Nephron progenitor cell (in vitro differentiated cells): ENCODE measurements at regions not wholly inside any gene's neighbourhood (a gene's known extent, or its start where the extent isn't known, plus 50 kb on each side); places are given as distances from the start of the nearest gene placed in this dataset.
"Not testable (repeated sequence)": the region's sequence is repeated elsewhere in the genome, so short reads cannot be mapped to it uniquely, and the experiment has no call there.

ENCODE experiments used
- DNase-seq: peaks from one replicate; pipeline ENCODE4 v3.0.0; 2021
- H3K27ac Mint-ChIP-seq: 2 replicates; pipeline ENCODE4 v1.8.0; 2021; ENCODE audit warnings: mild to moderate bottlenecking, moderate library complexity, mixed read lengths
- H3K27me3 Mint-ChIP-seq: 2 replicates; pipeline ENCODE4 v1.8.0; 2021; ENCODE audit warnings: mild to moderate bottlenecking, low read depth, mixed read lengths; ENCODE audit not compliant: poor library complexity
- H3K36me3 Mint-ChIP-seq: 2 replicates; pipeline ENCODE4 v1.8.0; 2021; ENCODE audit warnings: low read depth, mixed read lengths
- H3K4me1 Mint-ChIP-seq: 2 replicates; pipeline ENCODE4 v1.8.0; 2021; ENCODE audit warnings: mixed read lengths
- H3K4me3 Mint-ChIP-seq: 2 replicates; pipeline ENCODE4 v1.8.0; 2021; ENCODE audit warnings: mild to moderate bottlenecking, moderate library complexity, mixed read lengths
- H3K9me3 Mint-ChIP-seq: 2 replicates; pipeline ENCODE4 v1.8.0; 2021; ENCODE audit warnings: mild to moderate bottlenecking, moderate library complexity, mixed read lengths
- TF ChIP-seq, protein P1 (sequence below): fragments of 200-600 bp; sonication (generic); IDR thresholded peaks from 2 replicates; pipeline ENCODE4 v1.5.0; 2021; ENCODE audit warnings: antibody characterized with exemption

- H3K36me3 Mint-ChIP-seq = no peaks in the 10 kb centered on the region
- no peaks in the 10 kb centered on the region for H3K27me3 Mint-ChIP-seq
- no peak for DNase-seq
- no peak overlapping the region for H3K4me3 Mint-ChIP-seq
- no peaks in the 10 kb centered on the region for H3K9me3 Mint-ChIP-seq
- no peaks in the 10 kb centered on the region for H3K4me1 Mint-ChIP-seq
- TF ChIP-seq, protein P1, sequence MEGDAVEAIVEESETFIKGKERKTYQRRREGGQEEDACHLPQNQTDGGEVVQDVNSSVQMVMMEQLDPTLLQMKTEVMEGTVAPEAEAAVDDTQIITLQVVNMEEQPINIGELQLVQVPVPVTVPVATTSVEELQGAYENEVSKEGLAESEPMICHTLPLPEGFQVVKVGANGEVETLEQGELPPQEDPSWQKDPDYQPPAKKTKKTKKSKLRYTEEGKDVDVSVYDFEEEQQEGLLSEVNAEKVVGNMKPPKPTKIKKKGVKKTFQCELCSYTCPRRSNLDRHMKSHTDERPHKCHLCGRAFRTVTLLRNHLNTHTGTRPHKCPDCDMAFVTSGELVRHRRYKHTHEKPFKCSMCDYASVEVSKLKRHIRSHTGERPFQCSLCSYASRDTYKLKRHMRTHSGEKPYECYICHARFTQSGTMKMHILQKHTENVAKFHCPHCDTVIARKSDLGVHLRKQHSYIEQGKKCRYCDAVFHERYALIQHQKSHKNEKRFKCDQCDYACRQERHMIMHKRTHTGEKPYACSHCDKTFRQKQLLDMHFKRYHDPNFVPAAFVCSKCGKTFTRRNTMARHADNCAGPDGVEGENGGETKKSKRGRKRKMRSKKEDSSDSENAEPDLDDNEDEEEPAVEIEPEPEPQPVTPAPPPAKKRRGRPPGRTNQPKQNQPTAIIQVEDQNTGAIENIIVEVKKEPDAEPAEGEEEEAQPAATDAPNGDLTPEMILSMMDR = no peak
- H3K27ac Mint-ChIP-seq = no peak overlapping the region
These were observed 1650.9 kb upstream of the SEL1L start for GRCh38 chr14:83184531-83184930.

DNA sequence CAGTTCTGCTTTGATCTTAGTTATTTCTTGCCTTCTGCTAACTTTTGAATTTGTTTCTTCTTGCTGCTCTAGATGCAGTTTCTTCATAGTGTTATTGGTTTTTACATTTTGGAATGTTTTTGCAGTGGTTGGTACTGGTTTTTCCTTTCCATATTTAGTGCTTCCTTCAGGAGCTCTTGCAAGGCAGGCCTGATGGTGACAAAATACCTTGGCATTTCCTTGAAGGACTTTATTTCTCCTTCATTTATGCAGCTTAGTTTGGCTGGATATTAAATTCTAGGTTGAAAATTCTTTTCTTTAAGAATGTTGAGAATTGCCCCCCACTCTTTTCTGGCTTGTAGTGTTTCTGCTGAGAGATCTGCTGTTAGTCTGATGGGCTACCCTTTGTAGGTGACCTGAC lies 1654.7 kb upstream of the SEL1L start:
- not testable (repeated sequence) for H3K36me3 Mint-ChIP-seq, H3K9me3 Mint-ChIP-seq, H3K27ac Mint-ChIP-seq, H3K4me1 Mint-ChIP-seq, H3K27me3 Mint-ChIP-seq, H3K4me3 Mint-ChIP-seq, DNase-seq

DNA sequence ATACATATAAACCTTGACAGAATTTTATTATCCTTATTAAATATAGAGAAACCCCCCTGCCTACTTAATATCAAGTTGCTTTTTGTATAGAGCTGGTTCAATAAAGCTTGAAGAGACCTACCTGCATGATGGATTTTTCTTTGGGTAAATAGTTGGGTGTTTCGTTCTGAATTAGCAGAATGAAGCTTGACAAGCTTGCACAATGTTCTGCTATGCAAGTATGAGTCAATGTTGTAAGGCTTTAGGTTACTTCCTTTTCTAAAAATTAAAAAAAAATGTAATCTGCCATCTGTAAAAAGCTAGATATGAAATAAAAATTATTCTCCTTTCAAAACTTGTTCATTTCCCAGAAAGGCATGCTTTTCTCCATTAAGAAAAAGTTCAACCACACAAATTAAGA lies 1662.6 kb upstream of the SEL1L start:
- peaks cover 5% of the 10 kb centered on the region for H3K9me3 Mint-ChIP-seq
- H3K4me3 Mint-ChIP-seq = no peak overlapping the region
- H3K4me1 Mint-ChIP-seq = no peaks in the 10 kb centered on the region
- H3K36me3 Mint-ChIP-seq = no peaks in the 10 kb centered on the region
- TF ChIP-seq, protein P1 = no peak
- no peaks in the 10 kb centered on the region for H3K27me3 Mint-ChIP-seq
- no peak overlapping the region for H3K27ac Mint-ChIP-seq
- DNase-seq = no peak

- no peak overlapping the region for H3K4me3 Mint-ChIP-seq
- H3K36me3 Mint-ChIP-seq = no peaks in the 10 kb centered on the region
- DNase-seq = no peak
- TF ChIP-seq, protein P1 = no peak
- H3K27me3 Mint-ChIP-seq = no peaks in the 10 kb centered on the region
- no peak overlapping the region for H3K27ac Mint-ChIP-seq
- H3K9me3 Mint-ChIP-seq = peaks cover under 1% of the 10 kb centered on the region
- no peaks in the 10 kb centered on the region for H3K4me1 Mint-ChIP-seq
These were observed 1663.6 kb upstream of the SEL1L start for GRCh38 chr14:83197271-83197670.

- H3K27ac Mint-ChIP-seq = no peak overlapping the region
- H3K9me3 Mint-ChIP-seq = no peaks in the 10 kb centered on the region
- no peak for DNase-seq
- H3K27me3 Mint-ChIP-seq = peaks cover 3% of the 10 kb centered on the region
- no peaks in the 10 kb centered on the region for H3K36me3 Mint-ChIP-seq
- H3K4me3 Mint-ChIP-seq = no peak overlapping the region
- TF ChIP-seq, protein P1 = no peak
- no peaks in the 10 kb centered on the region for H3K4me1 Mint-ChIP-seq
These were observed 1673.9 kb upstream of the SEL1L start for GRCh38 chr14:83207550-83207949.

DNA sequence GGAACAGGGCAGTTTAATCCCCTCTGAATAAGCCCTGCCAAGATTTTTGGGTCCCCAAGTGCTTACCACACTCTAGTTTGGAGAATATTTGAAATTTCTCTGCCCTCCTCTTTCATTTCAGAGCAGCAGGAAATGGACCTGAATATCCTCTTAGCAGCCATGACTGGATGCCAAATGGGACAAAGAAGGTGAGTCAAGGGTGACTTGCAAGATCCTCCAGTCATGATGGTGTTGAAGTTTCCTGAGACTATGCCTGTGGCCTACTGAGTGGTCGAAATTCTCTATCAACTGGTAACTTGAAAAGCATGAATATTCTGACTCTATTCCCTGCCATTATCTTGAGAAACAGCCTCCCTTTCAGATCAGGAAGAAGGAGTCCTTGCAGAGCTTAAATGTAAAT lies 1674.7 kb upstream of the SEL1L start:
- Mint-ChIP-seq H3K4me3 (no peak overlapping the region), H3K36me3 (no peaks in the 10 kb centered on the region), H3K4me1 (no peaks in the 10 kb centered on the region), H3K27me3 (peaks cover 6% of the 10 kb centered on the region), H3K27ac (no peak overlapping the region), H3K9me3 (no peaks in the 10 kb centered on the region)
- DNase-seq = no peak
- TF ChIP-seq, protein P1 = no peak

DNA sequence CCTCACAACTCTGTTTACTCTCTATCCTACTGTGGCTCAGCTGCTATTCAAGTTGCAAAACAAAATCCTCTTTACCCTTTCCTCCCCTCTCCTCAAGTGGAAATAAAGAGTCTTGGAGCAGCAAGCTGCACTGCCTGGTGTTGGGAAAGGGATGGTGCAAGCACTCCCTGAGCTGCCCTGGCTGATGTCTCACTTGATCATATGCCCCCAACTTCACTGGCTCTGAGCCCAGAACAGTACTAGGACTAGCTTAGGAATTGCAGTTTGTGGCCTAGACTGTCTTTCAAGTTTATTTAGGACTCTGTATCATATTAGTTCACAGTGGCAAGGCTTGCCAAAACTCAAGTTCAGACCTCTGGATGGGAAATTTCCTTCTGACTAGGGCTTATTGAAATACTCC lies 1683.8 kb upstream of the SEL1L start:
- no peak for DNase-seq
- TF ChIP-seq, protein P1 = no peak

More for the DNA sequence above, 1683.8 kb upstream of the SEL1L start:
- Mint-ChIP-seq H3K9me3 (no peaks in the 10 kb centered on the region), H3K27me3 (peaks cover 6% of the 10 kb centered on the region), H3K4me1 (no peaks in the 10 kb centered on the region), H3K36me3 (no peaks in the 10 kb centered on the region), H3K4me3 (no peak overlapping the region), H3K27ac (no peak overlapping the region)
